K562 (cell line): ENCODE measurements at regions not wholly inside any gene's neighbourhood (a gene's known extent, or its start where the extent isn't known, plus 50 kb on each side); places are given as distances from the start of the nearest gene placed in this dataset.

Source experiments
- ATAC-seq: fragments of 200-7000 bp; cut with Tn5 transposase; 3 replicates; pipeline ENCODE4 v1.9.1; 2020; ENCODE audit warnings: moderate library complexity
- BruUV-seq: library from RNA; stranded (reverse); fragments of 400-500 nt; replicated peaks from 2 replicates; lab custom pipeline; 2021; lab: Mats Ljungman, UMichigan
- CTCF ChIA-PET: fragments of 300-600 bp; formaldehyde crosslinking; extraction: SDS; loops from one replicate; lab custom pipeline; 2021; ENCODE audit warnings: low intra/inter-chr PET ratio; lab: Yijun Ruan, JAX
- POLR2A ChIA-PET: fragments of 300-600, 350-650 bp; sonication (Branson Sonifier 250); formaldehyde crosslinking; extraction: SDS; loops from one replicate; lab custom pipeline; 2021; ENCODE audit warnings: antibody characterized with exemption, inconsistent platforms; lab: Yijun Ruan, JAX
- DNase-seq, 4 experiments: peaks; one replicate each; pipeline versions ENCODE4 v3.0.0 to v3.0.0-alpha.2; 2011 to 2018; ENCODE audit warnings: low spot score in 3 of 4, mixed read lengths in 3 of 4; ENCODE audit errors: extremely low read depth in 1 of 4
- FAIRE-seq: peaks from 2 replicates; lab custom pipeline; 2011; peaks lifted over from hg19 to GRCh38; lab: Jason Lieb, UNC
- H2AFZ ChIP-seq: 2 replicates; pipeline ENCODE4 v1.6.0; 2011; ENCODE audit warnings: low read depth, low read length, control low read depth, inconsistent platforms
- H3K27ac ChIP-seq: fragments of 200-600 bp; 3 replicates; pipeline ENCODE4 v1.8.0; 2011; ENCODE audit warnings: low read depth, mild to moderate bottlenecking, control low read depth, inconsistent platforms, low read length, moderate library complexity, mixed read lengths; ENCODE audit errors: extremely low read depth
- H3K27me3 ChIP-seq, 2 experiments: fragments of 300-600 bp in 1 of 2; 2 replicates in 1 of 2; 3 replicates in 1 of 2; pipeline versions ENCODE4 v1.6.0 to v1.8.0; 2011; ENCODE audit warnings: inconsistent platforms in 2 of 2, low read length in 2 of 2, mild to moderate bottlenecking in 1 of 2, mixed read lengths in 1 of 2, moderate library complexity in 1 of 2; ENCODE audit not compliant: control insufficient read depth in 2 of 2, insufficient read depth in 2 of 2
- H3K36me3 ChIP-seq: fragments of 300-600 bp; 3 replicates; pipeline ENCODE4 v1.8.0; 2011; ENCODE audit warnings: mild to moderate bottlenecking, low read length, inconsistent platforms; ENCODE audit not compliant: control insufficient read depth, insufficient read depth
- H3K4me1 ChIP-seq, 2 experiments: fragments of 200-600 bp in 1 of 2; replicated peaks in 1 of 2; 2 replicates in 1 of 2; 3 replicates in 1 of 2; pipeline versions ENCODE4 v1.5.1 to v1.8.0; 2011; ENCODE audit warnings: inconsistent platforms in 2 of 2, low read length in 2 of 2, mild to moderate bottlenecking in 1 of 2, mixed read lengths in 1 of 2, moderate library complexity in 1 of 2; ENCODE audit not compliant: control insufficient read depth in 2 of 2, insufficient read depth in 2 of 2
- H3K4me2 ChIP-seq: 2 replicates; pipeline ENCODE4 v1.6.1; 2011; ENCODE audit warnings: low read length, control low read depth, inconsistent platforms, mixed read lengths; ENCODE audit not compliant: insufficient read depth
- H3K4me3 ChIP-seq: fragments of 200-600 bp; sonication (generic), shearing (Covaris generic); 2 replicates; pipeline ENCODE4 v1.5.1; 2016; ENCODE audit warnings: control low read depth, inconsistent platforms
- H3K79me2 ChIP-seq: fragments of 200-600 bp; 3 replicates; pipeline ENCODE4 v1.8.0; 2011; ENCODE audit warnings: low read length, inconsistent platforms; ENCODE audit not compliant: control insufficient read depth, insufficient read depth
- H3K9ac ChIP-seq, 2 experiments: 2 replicates each; pipeline versions ENCODE4 v1.6.0 to v1.6.1; 2011; ENCODE audit warnings: low read depth in 2 of 2, low read length in 2 of 2, control low read depth in 1 of 2, inconsistent platforms in 1 of 2, mild to moderate bottlenecking in 1 of 2, mixed read lengths in 1 of 2; ENCODE audit not compliant: insufficient read depth in 1 of 2
- H3K9me1 ChIP-seq: one replicate; pipeline ENCODE4 v1.6.0; 2011; ENCODE audit warnings: inconsistent platforms, mild to moderate bottlenecking, low read length, moderate library complexity; ENCODE audit not compliant: control insufficient read depth, insufficient read depth
- H3K9me3 ChIP-seq: replicated peaks from 2 replicates; pipeline ENCODE4 v1.5.1; 2011; ENCODE audit warnings: low read depth, low read length, inconsistent platforms; ENCODE audit not compliant: control insufficient read depth, insufficient read depth
- H4K20me1 ChIP-seq: replicated peaks from 2 replicates; pipeline ENCODE4 v1.6.1; 2011; ENCODE audit warnings: low read length, inconsistent platforms, mixed read lengths; ENCODE audit not compliant: control insufficient read depth, insufficient read depth
- NEUROD1 ChIP-seq: fragments of 150-350 bp; IDR thresholded peaks from 2 replicates; pipeline ENCODE4 v1.6.1; 2014; ENCODE audit warnings: borderline replicate concordance, low read length, low read depth; ENCODE audit not compliant: partially characterized antibody
- SRSF9 ChIP-seq: fragments of 200-400 bp; formaldehyde crosslinking; IDR thresholded peaks from 2 replicates; pipeline ENCODE4 v1.6.1; 2017; ENCODE audit warnings: low read depth, low read length, borderline replicate concordance
- WGBS: fragments of 100-300 bp; shearing (Covaris generic); methylation state at CpG from one replicate; pipeline ENCODE4 v1.1.6; 2016; ENCODE audit warnings: low coverage, mixed read lengths; ENCODE audit not compliant: insufficient coverage; ENCODE audit errors: missing lambda C conversion rate; 5-methylcytosine and 5-hydroxymethylcytosine counted together
- in situ Hi-C: fragments of 300-500 bp; cut with MboI; formaldehyde crosslinking; loops from 4 replicates; pipeline ENCODE4 v1.15.0; 2018; ENCODE audit warnings: inconsistent platforms, mixed read lengths
- intact Hi-C: fragments of 100-400 bp; cut with micrococcal nuclease; formaldehyde crosslinking; loops from 2 replicates; pipeline ENCODE4 v1.14.2; 2022
- TF ChIP-seq, protein P1 (sequence below): sonication (generic); formaldehyde crosslinking; IDR thresholded peaks from 2 replicates; pipeline ENCODE4 v1.8.0; 2022; ENCODE audit warnings: missing genetic modification reagents, mild to moderate bottlenecking, borderline replicate concordance
- TF ChIP-seq, protein P2 (sequence below), 3 experiments: fragments of 200-800 bp in 1 of 3; sonication (Bioruptor generic) in 1 of 3; sonication (generic) in 1 of 3; formaldehyde crosslinking in 1 of 3; IDR thresholded peaks; 2 replicates each; pipeline versions ENCODE4 v1.6.1 to v1.8.0; 2016 to 2022; ENCODE audit warnings: mild to moderate bottlenecking in 2 of 3, missing compliant biosample characterization in 2 of 3, missing genetic modification characterization in 2 of 3, missing genetic modification reagents in 1 of 3
- TF ChIP-seq, protein P3 (sequence below): sonication (generic); formaldehyde crosslinking; IDR thresholded peaks from 2 replicates; pipeline ENCODE4 v1.8.0; 2022; ENCODE audit warnings: mild to moderate bottlenecking, low read depth, missing genetic modification reagents
- TF ChIP-seq, protein P4 (sequence below): fragments of 450-650 bp; conservative IDR thresholded peaks from 2 replicates; pipeline ENCODE4 v1.6.1; 2016; ENCODE audit warnings: missing genetic modification characterization, low read depth, mild to moderate bottlenecking, missing compliant biosample characterization, moderate library complexity
- TF ChIP-seq, protein P5 (sequence below): IDR thresholded peaks from 2 replicates; pipeline ENCODE4 v1.6.1; 2014; ENCODE audit warnings: antibody characterized with exemption

DNA sequence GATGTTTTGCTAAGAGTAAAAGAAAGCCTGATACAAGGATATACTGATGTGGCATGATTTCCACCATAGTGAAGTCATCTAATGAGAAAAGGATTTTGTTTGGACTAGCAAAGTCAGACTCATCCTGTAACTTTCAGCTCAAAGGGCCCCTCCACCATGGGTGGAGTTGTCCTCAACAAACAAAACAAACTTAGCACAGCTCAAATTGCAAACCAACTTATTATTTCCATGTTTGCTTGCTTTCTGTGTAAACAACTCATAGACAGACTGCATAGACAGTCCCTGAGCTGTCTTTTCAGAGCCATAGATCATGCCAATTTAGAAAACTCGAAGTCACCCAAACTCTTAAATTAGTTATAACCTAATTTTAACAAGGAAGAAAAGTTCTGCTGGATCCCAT, 69.4 kb upstream of the VAV3 start:
- no peaks in the 10 kb centered on the region for H3K36me3 ChIP-seq
- POLR2A ChIA-PET, result interaction anchor here (1.1 to 1.3 kb wide), 3 partner anchors 11 to 25 kb away, joined by 3 read pairs; no protein-coding TSS in a partner anchor
- H3K27ac ChIP-seq, result no peak overlapping the region
- H2AFZ ChIP-seq, result no peak overlapping the region
- no peak overlapping the region for H3K4me2 ChIP-seq
- TF ChIP-seq, protein P1, sequence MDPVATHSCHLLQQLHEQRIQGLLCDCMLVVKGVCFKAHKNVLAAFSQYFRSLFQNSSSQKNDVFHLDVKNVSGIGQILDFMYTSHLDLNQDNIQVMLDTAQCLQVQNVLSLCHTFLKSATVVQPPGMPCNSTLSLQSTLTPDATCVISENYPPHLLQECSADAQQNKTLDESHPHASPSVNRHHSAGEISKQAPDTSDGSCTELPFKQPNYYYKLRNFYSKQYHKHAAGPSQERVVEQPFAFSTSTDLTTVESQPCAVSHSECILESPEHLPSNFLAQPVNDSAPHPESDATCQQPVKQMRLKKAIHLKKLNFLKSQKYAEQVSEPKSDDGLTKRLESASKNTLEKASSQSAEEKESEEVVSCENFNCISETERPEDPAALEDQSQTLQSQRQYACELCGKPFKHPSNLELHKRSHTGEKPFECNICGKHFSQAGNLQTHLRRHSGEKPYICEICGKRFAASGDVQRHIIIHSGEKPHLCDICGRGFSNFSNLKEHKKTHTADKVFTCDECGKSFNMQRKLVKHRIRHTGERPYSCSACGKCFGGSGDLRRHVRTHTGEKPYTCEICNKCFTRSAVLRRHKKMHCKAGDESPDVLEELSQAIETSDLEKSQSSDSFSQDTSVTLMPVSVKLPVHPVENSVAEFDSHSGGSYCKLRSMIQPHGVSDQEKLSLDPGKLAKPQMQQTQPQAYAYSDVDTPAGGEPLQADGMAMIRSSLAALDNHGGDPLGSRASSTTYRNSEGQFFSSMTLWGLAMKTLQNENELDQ (CRISPR knock-in tag), result no peak
- TF ChIP-seq NEUROD1 (no peak), SRSF9 (no peak)
- TF ChIP-seq, protein P2, sequence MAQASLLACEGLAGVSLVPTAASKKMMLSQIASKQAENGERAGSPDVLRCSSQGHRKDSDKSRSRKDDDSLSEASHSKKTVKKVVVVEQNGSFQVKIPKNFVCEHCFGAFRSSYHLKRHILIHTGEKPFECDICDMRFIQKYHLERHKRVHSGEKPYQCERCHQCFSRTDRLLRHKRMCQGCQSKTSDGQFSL (CRISPR knock-in tag; IDR thresholded peaks at IDR 0.05), result no peak
- TF ChIP-seq, protein P2 (tag; IDR thresholded peaks at IDR 0.05), result no peak
- TF ChIP-seq, protein P3, sequence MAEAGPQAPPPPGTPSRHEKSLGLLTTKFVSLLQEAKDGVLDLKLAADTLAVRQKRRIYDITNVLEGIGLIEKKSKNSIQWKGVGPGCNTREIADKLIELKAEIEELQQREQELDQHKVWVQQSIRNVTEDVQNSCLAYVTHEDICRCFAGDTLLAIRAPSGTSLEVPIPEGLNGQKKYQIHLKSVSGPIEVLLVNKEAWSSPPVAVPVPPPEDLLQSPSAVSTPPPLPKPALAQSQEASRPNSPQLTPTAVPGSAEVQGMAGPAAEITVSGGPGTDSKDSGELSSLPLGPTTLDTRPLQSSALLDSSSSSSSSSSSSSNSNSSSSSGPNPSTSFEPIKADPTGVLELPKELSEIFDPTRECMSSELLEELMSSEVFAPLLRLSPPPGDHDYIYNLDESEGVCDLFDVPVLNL (CRISPR knock-in tag), result no peak
- TF ChIP-seq, protein P4, sequence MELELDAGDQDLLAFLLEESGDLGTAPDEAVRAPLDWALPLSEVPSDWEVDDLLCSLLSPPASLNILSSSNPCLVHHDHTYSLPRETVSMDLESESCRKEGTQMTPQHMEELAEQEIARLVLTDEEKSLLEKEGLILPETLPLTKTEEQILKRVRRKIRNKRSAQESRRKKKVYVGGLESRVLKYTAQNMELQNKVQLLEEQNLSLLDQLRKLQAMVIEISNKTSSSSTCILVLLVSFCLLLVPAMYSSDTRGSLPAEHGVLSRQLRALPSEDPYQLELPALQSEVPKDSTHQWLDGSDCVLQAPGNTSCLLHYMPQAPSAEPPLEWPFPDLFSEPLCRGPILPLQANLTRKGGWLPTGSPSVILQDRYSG (tag), result no peak
- TF ChIP-seq, protein P5, sequence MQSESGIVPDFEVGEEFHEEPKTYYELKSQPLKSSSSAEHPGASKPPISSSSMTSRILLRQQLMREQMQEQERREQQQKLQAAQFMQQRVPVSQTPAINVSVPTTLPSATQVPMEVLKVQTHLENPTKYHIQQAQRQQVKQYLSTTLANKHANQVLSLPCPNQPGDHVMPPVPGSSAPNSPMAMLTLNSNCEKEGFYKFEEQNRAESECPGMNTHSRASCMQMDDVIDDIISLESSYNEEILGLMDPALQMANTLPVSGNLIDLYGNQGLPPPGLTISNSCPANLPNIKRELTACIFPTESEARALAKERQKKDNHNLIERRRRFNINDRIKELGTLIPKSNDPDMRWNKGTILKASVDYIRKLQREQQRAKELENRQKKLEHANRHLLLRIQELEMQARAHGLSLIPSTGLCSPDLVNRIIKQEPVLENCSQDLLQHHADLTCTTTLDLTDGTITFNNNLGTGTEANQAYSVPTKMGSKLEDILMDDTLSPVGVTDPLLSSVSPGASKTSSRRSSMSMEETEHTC, result no peak
- no peaks in the 10 kb centered on the region for H3K4me1 ChIP-seq
- BruUV-seq, result no TSS peak
- ATAC-seq (no peak), DNase-seq (no peak), FAIRE-seq (no peak)
- H3K79me2 ChIP-seq, result no peaks in the 10 kb centered on the region
- no peaks in the 10 kb centered on the region for H3K9me3 ChIP-seq
- H3K9ac ChIP-seq, result no peak overlapping the region
- H4K20me1 ChIP-seq, result no peaks in the 10 kb centered on the region
- H3K4me3 ChIP-seq, result no peak overlapping the region
- 0% methylated on average over 1 of the region's 1 CpG for WGBS
- CTCF ChIA-PET, result no interaction called here
- intact Hi-C loops, result no loop called here
- H3K27me3 ChIP-seq, result peaks cover 6 to 16% of the 10 kb centered on the region in 2 experiments; a peak in 3 of 5 replicates
- in situ Hi-C loops, result no loop called here
- no peaks in the 10 kb centered on the region for H3K9me1 ChIP-seq
